PC-3 (cell line): ENCODE measurements at regions not wholly inside any gene's neighbourhood (a gene's known extent, or its start where the extent isn't known, plus 50 kb on each side); places are given as distances from the start of the nearest gene placed in this dataset.

Source experiments
- ATAC-seq: fragments of 200-7000 bp; cut with Tn5 transposase; 2 replicates; pipeline ENCODE4 v1.9.1; 2020; ENCODE audit warnings: mild to moderate bottlenecking, moderate library complexity
- BruUV-seq: library from RNA; stranded (reverse); fragments of 400-500 nt; replicated peaks from 2 replicates; lab custom pipeline; 2021; lab: Mats Ljungman, UMichigan
- CTCF ChIA-PET: fragments of 300-600 bp; sonication (Branson Sonifier 250); formaldehyde crosslinking; loops from one replicate; lab custom pipeline; 2022; ENCODE audit warnings: antibody characterized with exemption; lab: Charles Lee
- POLR2A ChIA-PET: fragments of 300-600 bp; sonication (Branson Sonifier 250); formaldehyde crosslinking; loops from one replicate; lab custom pipeline; 2022; ENCODE audit warnings: antibody characterized with exemption; ENCODE audit not compliant: unreplicated experiment; lab: Charles Lee
- DNase-seq: peaks from one replicate; pipeline ENCODE4 v3.0.0-alpha.2; 2015
- H2AFZ ChIP-seq: fragments of 300-600 bp; sonication (generic); 2 replicates; pipeline ENCODE4 v1.6.0; 2016; ENCODE audit warnings: antibody characterized with exemption, low read length
- H3F3A ChIP-seq: fragments of 300-600 bp; sonication (generic); one replicate; pipeline ENCODE4 v1.6.0; 2017; ENCODE audit warnings: antibody characterized with exemption, low read length, control low read depth, mild to moderate bottlenecking; ENCODE audit not compliant: unreplicated experiment
- H3K27ac ChIP-seq: fragments of 300-600 bp; sonication (generic); 2 replicates; pipeline ENCODE4 v1.5.1; 2016; ENCODE audit warnings: mild to moderate bottlenecking, low read length
- H3K27me3 ChIP-seq: fragments of 300-600 bp; sonication (generic); 2 replicates; pipeline ENCODE4 v1.6.1; 2016; ENCODE audit warnings: low read length, mixed read lengths
- H3K36me3 ChIP-seq: fragments of 300-600 bp; sonication (generic); 2 replicates; pipeline ENCODE4 v1.6.1; 2016; ENCODE audit warnings: low read depth, mixed run types, low read length, mixed read lengths
- H3K4me1 ChIP-seq: fragments of 300-600 bp; sonication (generic); 2 replicates; pipeline ENCODE4 v1.5.1; 2016; ENCODE audit warnings: low read length; ENCODE audit not compliant: insufficient read depth
- H3K4me2 ChIP-seq: fragments of 300-600 bp; sonication (generic); 2 replicates; pipeline ENCODE4 v1.6.0; 2016; ENCODE audit warnings: low read length
- H3K4me3 ChIP-seq: fragments of 300-600 bp; sonication (generic); 2 replicates; pipeline ENCODE4 v1.5.1; 2016; ENCODE audit warnings: mild to moderate bottlenecking, low read length, mixed read lengths
- H3K79me2 ChIP-seq: fragments of 300-600 bp; sonication (generic); 2 replicates; pipeline ENCODE4 v1.6.1; 2017; ENCODE audit warnings: low read length, mixed read lengths
- H3K9ac ChIP-seq: fragments of 300-600 bp; sonication (generic); 2 replicates; pipeline ENCODE4 v1.6.0; 2016; ENCODE audit warnings: mild to moderate bottlenecking, low read length
- H3K9me2 ChIP-seq: fragments of 300-600 bp; sonication (generic); replicated peaks from 2 replicates; pipeline ENCODE4 v1.6.1; 2016; ENCODE audit warnings: mixed run types, low read length, mixed read lengths
- H3K9me3 ChIP-seq: fragments of 300-600 bp; sonication (generic); 2 replicates; pipeline ENCODE4 v1.6.1; 2016; ENCODE audit warnings: low read length, mixed read lengths
- H4K20me1 ChIP-seq: fragments of 300-600 bp; sonication (generic); 2 replicates; pipeline ENCODE4 v1.6.1; 2016; ENCODE audit warnings: low read length, mixed read lengths
- CTCF ChIP-seq: fragments of 300-600 bp; sonication (generic); conservative IDR thresholded peaks from 2 replicates; pipeline ENCODE4 v1.5.1; 2017; ENCODE audit warnings: antibody characterized with exemption, low read depth, mild to moderate bottlenecking, low read length
- EZH2 ChIP-seq: fragments of 300-600 bp; sonication (generic); IDR thresholded peaks from one replicate; pipeline ENCODE4 v1.6.1; 2017; ENCODE audit warnings: antibody characterized with exemption, mild to moderate bottlenecking, low read length; ENCODE audit not compliant: unreplicated experiment
- EZH2phosphoT487 ChIP-seq: fragments of 300-600 bp; sonication (generic); IDR thresholded peaks from 2 replicates; pipeline ENCODE4 v1.6.1; 2018; ENCODE audit warnings: mild to moderate bottlenecking, antibody characterized with exemption, low read length, borderline replicate concordance
- intact Hi-C: fragments of 100-400 bp; cut with micrococcal nuclease; formaldehyde crosslinking; loops from 2 replicates; pipeline ENCODE4 v1.9.0; 2023

- Histone ChIP-seq H3F3A (no peaks in the 10 kb centered on the region), H3K36me3 (no peaks in the 10 kb centered on the region), H2AFZ (no peak overlapping the region), H3K4me3 (no peak overlapping the region), H3K27me3 (no peaks in the 10 kb centered on the region), H3K4me2 (no peak overlapping the region), H3K4me1 (no peaks in the 10 kb centered on the region), H3K79me2 (no peaks in the 10 kb centered on the region), H3K27ac (no peak overlapping the region), H3K9ac (no peak overlapping the region), H4K20me1 (no peaks in the 10 kb centered on the region), H3K9me3 (no peaks in the 10 kb centered on the region), H3K9me2 (no peaks in the 10 kb centered on the region)
- TF ChIP-seq CTCF (no peak), EZH2 (no peak), EZH2phosphoT487 (no peak)
- no TSS peak for BruUV-seq
- CTCF ChIA-PET: no interaction called here
- intact Hi-C loops: no loop called here
- DNase-seq (no peak), ATAC-seq (no peak)
- POLR2A ChIA-PET: no interaction called here
Measured at GRCh38 chr16:54591816-54592246, 305.2 kb upstream of the IRX3 start.

GRCh38 chr16:54590836-54591235 is 304.2 kb upstream of the IRX3 start:
- H3K4me1 ChIP-seq: no peaks in the 10 kb centered on the region
- no peak overlapping the region for H3K4me2 ChIP-seq
- no peak overlapping the region for H3K9ac ChIP-seq
- BruUV-seq: no TSS peak
- POLR2A ChIA-PET: no interaction called here
- H3K27me3 ChIP-seq: no peaks in the 10 kb centered on the region
- TF ChIP-seq EZH2 (no peak), CTCF (no peak), EZH2phosphoT487 (no peak)
- intact Hi-C loops: no loop called here
- ATAC-seq: no peak
- H2AFZ ChIP-seq: no peak overlapping the region
- H3K4me3 ChIP-seq: no peak overlapping the region
- DNase-seq: no peak
- no peaks in the 10 kb centered on the region for H3K9me3 ChIP-seq
- no peaks in the 10 kb centered on the region for H3K36me3 ChIP-seq
- H3K79me2 ChIP-seq: no peaks in the 10 kb centered on the region
- CTCF ChIA-PET: no interaction called here
- no peaks in the 10 kb centered on the region for H3F3A ChIP-seq
- H3K9me2 ChIP-seq: no peaks in the 10 kb centered on the region
- H4K20me1 ChIP-seq: no peaks in the 10 kb centered on the region
- no peak overlapping the region for H3K27ac ChIP-seq

- no TSS peak for BruUV-seq
- Histone ChIP-seq H3K9ac (no peak overlapping the region), H3K9me3 (no peaks in the 10 kb centered on the region), H3K27ac (no peak overlapping the region), H4K20me1 (no peaks in the 10 kb centered on the region), H3K36me3 (no peaks in the 10 kb centered on the region), H3K4me2 (no peak overlapping the region), H3K4me1 (no peaks in the 10 kb centered on the region), H3K4me3 (no peak overlapping the region), H3K9me2 (no peaks in the 10 kb centered on the region), H3F3A (no peaks in the 10 kb centered on the region), H2AFZ (no peak overlapping the region), H3K79me2 (no peaks in the 10 kb centered on the region), H3K27me3 (no peaks in the 10 kb centered on the region)
- POLR2A ChIA-PET: no interaction called here
- intact Hi-C loops: no loop called here
- CTCF ChIA-PET: no interaction called here
- no peak for TF ChIP-seq EZH2phosphoT487
- no peak for TF ChIP-seq EZH2
- no peak for TF ChIP-seq CTCF
- DNase-seq (no peak), ATAC-seq (no peak)
Measured at GRCh38 chr16:54589326-54589725, 302.7 kb upstream of the IRX3 start.
